ENCODE measurements at regions not wholly inside any gene's neighbourhood (a gene's known extent, or its start where the extent isn't known, plus 50 kb on each side); places are given as distances from the start of the nearest gene placed in this dataset.

- no peak for DNase-seq (ENCODE audit: low read depth)
- no peak for TF ChIP-seq CTCF (IDR thresholded peaks at IDR 0.05; ENCODE audit: insufficient read depth, low read depth, low read length, missing control alignments)
- no peak overlapping the region for H3K4me3 ChIP-seq (ENCODE audit: low read depth, low read length)
Observed at GRCh38 chr16:86027373-86028126, 128.6 kb downstream of the IRF8 start.

DNA sequence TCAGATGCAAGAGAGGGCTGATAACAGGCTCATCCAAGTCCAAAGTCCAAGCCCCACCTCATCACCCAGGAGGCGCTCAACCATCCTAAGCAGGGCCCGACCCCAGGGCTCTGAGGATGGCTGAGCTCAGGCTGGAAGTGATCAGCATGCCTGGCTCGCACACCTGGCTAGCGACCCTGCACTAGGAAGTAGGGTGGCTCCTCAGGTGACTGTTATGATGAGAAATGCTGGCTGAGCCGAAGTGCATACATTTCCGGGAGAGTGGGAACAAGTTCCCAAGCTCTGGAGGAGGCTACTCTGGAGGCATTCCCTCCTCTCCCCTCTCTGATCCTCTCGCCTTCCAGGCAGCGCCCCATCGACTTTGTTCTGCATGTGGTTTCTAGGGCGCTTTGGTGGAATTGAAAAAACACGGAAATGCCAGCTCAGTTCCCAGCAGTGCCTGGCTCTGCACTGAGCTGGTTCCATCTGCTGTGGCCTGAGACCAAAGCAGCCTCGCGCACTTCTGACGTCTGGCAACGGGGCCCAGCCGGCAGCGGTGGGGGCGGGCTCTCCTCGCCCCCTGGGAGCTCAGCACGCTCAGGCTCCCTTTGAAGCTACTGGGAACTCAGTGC, 130.3 kb downstream of the IRF8 start:
- DNase-seq (ENCODE audit: low read depth) = no peak
- no peak overlapping the region for H3K4me3 ChIP-seq (ENCODE audit: low read depth, low read length)
- TF ChIP-seq CTCF (IDR thresholded peaks at IDR 0.05; ENCODE audit: insufficient read depth, low read depth, low read length, missing control alignments) = no peak

- DNase-seq (ENCODE audit: low read depth) = no peak
- H3K4me3 ChIP-seq (ENCODE audit: low read depth, low read length) = no peak overlapping the region
- TF ChIP-seq CTCF (IDR thresholded peaks at IDR 0.05; ENCODE audit: insufficient read depth, low read depth, low read length, missing control alignments) = no peak
Observed at GRCh38 chr16:86030116-86030515, 131.2 kb downstream of the IRF8 start.

DNA sequence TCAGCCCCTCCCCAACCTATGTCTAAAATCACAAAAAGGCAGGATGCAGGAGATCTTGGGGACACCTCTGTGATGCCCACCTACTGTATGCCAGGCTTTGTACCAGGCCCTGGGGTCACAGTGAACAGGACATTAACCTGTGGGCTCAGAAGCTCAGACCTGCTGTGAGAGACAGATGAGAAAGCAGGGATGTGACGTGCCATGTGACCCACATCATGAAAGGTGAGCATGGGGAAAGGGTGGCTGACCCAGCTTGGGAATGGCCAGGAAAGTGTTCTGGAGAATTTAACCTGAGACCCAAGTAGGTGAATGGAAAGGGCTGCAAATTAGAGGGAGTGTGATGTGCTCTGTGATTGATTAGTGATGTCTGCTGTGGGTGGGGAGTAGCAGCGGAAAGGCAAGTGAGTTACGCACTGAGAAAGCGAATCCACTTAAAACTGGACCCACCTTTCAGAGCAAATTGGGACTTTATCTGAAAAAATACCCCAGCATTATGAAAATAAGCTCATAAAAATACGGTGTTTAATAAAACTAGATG, 132.2 kb downstream of the IRF8 start:
- no peak for TF ChIP-seq CTCF (IDR thresholded peaks at IDR 0.05; ENCODE audit: insufficient read depth, low read depth, low read length, missing control alignments)

DNA sequence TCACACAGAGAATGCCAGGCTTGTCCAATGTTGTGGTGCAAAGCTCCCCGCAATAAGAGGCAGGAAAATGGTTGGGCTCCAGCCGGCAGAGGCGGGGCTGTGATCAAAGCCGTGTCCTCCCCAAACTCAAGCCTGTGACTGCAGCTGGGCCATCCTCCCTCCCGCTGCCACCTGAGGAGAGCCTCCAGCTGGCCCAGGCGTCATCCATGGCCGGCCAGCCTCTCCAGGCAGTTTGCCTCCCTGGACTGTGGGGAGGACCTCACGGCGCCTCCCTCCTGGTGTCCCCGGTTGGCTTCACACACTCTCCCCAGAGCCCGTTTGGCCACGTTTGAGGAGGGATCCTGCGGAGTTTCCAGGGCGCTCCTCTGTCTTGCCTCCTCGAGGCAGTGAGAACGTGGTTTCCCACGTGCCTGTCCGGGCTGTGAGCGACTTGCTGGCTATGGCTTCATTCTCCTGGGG, 134.1 kb downstream of the IRF8 start:
- DNase-seq (ENCODE audit: low read depth) = no peak
- TF ChIP-seq CTCF (IDR thresholded peaks at IDR 0.05; ENCODE audit: insufficient read depth, low read depth, low read length, missing control alignments) = no peak
- H3K4me3 ChIP-seq (ENCODE audit: low read depth, low read length) = no peak overlapping the region

More for the DNA sequence above, 132.2 kb downstream of the IRF8 start:
- DNase-seq (ENCODE audit: low read depth) = no peak
- no peak overlapping the region for H3K4me3 ChIP-seq (ENCODE audit: low read depth, low read length)

GRCh38 chr16:86033971-86034370, 135.0 kb downstream of the IRF8 start:
- H3K4me3 ChIP-seq (ENCODE audit: low read depth, low read length) = no peak overlapping the region
- no peak for TF ChIP-seq CTCF (IDR thresholded peaks at IDR 0.05; ENCODE audit: insufficient read depth, low read depth, low read length, missing control alignments)
- no peak for DNase-seq (ENCODE audit: low read depth)
